GM23338 (cell line): ENCODE measurements at regions not wholly inside any gene's neighbourhood (a gene's known extent, or its start where the extent isn't known, plus 50 kb on each side); places are given as distances from the start of the nearest gene placed in this dataset.

Experiments
- CREB1 ChIP-seq: fragments of 250-450 bp; sonication (Bioruptor Pico); IDR thresholded peaks from 2 replicates; pipeline ENCODE4 v1.5.0; 2020; ENCODE audit warnings: low read depth, mild to moderate bottlenecking, moderate library complexity
- CTCF ChIP-seq, 2 experiments: fragments of 200-600 bp in 1 of 2; sonication (generic) in 1 of 2; conservative IDR thresholded peaks; 2 replicates each; pipeline versions ENCODE4 v1.5.1 to v1.6.1; 2016 to 2017; ENCODE audit warnings: antibody characterized with exemption in 2 of 2, low read depth in 2 of 2, mild to moderate bottlenecking in 2 of 2, moderate library complexity in 1 of 2
- EZH2 ChIP-seq: fragments of 200-600 bp; sonication (generic); IDR thresholded peaks from one replicate; pipeline ENCODE4 v1.8.0; 2017; ENCODE audit warnings: antibody characterized with exemption, mild to moderate bottlenecking, low read depth; ENCODE audit not compliant: unreplicated experiment
- POLR2AphosphoS5 ChIP-seq: IDR thresholded peaks from 2 replicates; pipeline ENCODE4 v1.6.1; 2016; ENCODE audit warnings: antibody characterized with exemption, low read depth
- REST ChIP-seq: IDR thresholded peaks from one replicate; pipeline ENCODE4 v1.6.1; 2018; ENCODE audit warnings: antibody characterized with exemption; ENCODE audit not compliant: unreplicated experiment
- ZNF331 ChIP-seq: fragments of 250-450 bp; sonication (Bioruptor Pico); IDR thresholded peaks from 2 replicates; pipeline ENCODE4 v1.5.0; 2020; ENCODE audit warnings: low read depth, mild to moderate bottlenecking, moderate library complexity

- TF ChIP-seq CTCF (conservative IDR thresholded peaks at IDR 0.05; ENCODE audit: low read depth in 2 of 2), result no peak
- TF ChIP-seq POLR2AphosphoS5, result no peak
- TF ChIP-seq CREB1 (CRISPR knock-in tag), result no peak
- no peak for TF ChIP-seq EZH2
- no peak for TF ChIP-seq REST
- no peak for TF ChIP-seq ZNF331
Measured at GRCh38 chr10:10830293-10830986, 187.2 kb upstream of the CELF2 start.
